ENCODE measurements at regions not wholly inside any gene's neighbourhood (a gene's known extent, or its start where the extent isn't known, plus 50 kb on each side); places are given as distances from the start of the nearest gene placed in this dataset.

GRCh38 chr12:69042557-69042956, 109.6 kb upstream of the CPM start:
- Mint-ChIP-seq H3K9me3 (ENCODE audit: unreplicated experiment) (peaks cover 3% of the 10 kb centered on the region), H3K27ac (ENCODE audit: unreplicated experiment) (no peak overlapping the region), H3K36me3 (ENCODE audit: low read depth, unreplicated experiment) (no peaks in the 10 kb centered on the region), H3K4me3 (ENCODE audit: unreplicated experiment) (no peak overlapping the region), H3K27me3 (ENCODE audit: low read depth, unreplicated experiment) (no peaks in the 10 kb centered on the region), H3K4me1 (ENCODE audit: low read depth, unreplicated experiment) (no peaks in the 10 kb centered on the region)
- Histone ChIP-seq H4K20me1 (ENCODE audit: insufficient read depth, low read length) (no peaks in the 10 kb centered on the region), H3K4me3 (ENCODE audit: insufficient read depth, low read depth, low read length) (no peak overlapping the region), H3K9ac (ENCODE audit: low read length) (no peak overlapping the region), H3K79me2 (ENCODE audit: insufficient read depth, low read length) (no peaks in the 10 kb centered on the region), H3K27me3 (ENCODE audit: insufficient read depth, low read length) (no peaks in the 10 kb centered on the region), H3K9me3 (ENCODE audit: insufficient read depth, low read depth, low read length) (no peaks in the 10 kb centered on the region), H2AFZ (ENCODE audit: low read depth, low read length) (no peak overlapping the region), H3K4me1 (ENCODE audit: insufficient read depth, low read length) (no peaks in the 10 kb centered on the region), H3K27ac (ENCODE audit: low read depth, low read length) (no peak overlapping the region), H3K4me2 (ENCODE audit: low read length) (no peak overlapping the region), H3K36me3 (ENCODE audit: insufficient read depth, low read length) (no peaks in the 10 kb centered on the region)
- FAIRE-seq = no peak
- TF ChIP-seq EZH2 (IDR thresholded peaks at IDR 0.05; ENCODE audit: insufficient read depth, low read length) = no peak
- TF ChIP-seq CTCF (IDR thresholded peaks at IDR 0.05; ENCODE audit: insufficient read depth, low read depth, low read length) = no peak
- DNase-seq (ENCODE audit: low read depth) = no peak

- Mint-ChIP-seq H3K36me3 (ENCODE audit: low read depth, unreplicated experiment) (no peaks in the 10 kb centered on the region), H3K27ac (ENCODE audit: unreplicated experiment) (no peak overlapping the region), H3K4me1 (ENCODE audit: low read depth, unreplicated experiment) (no peaks in the 10 kb centered on the region), H3K4me3 (ENCODE audit: unreplicated experiment) (no peak overlapping the region), H3K27me3 (ENCODE audit: low read depth, unreplicated experiment) (no peaks in the 10 kb centered on the region), H3K9me3 (ENCODE audit: unreplicated experiment) (peaks cover 3% of the 10 kb centered on the region)
- Histone ChIP-seq H3K9me3 (ENCODE audit: insufficient read depth, low read depth, low read length) (no peaks in the 10 kb centered on the region), H3K4me3 (ENCODE audit: insufficient read depth, low read depth, low read length) (no peak overlapping the region), H3K9ac (ENCODE audit: low read length) (no peak overlapping the region), H3K27ac (ENCODE audit: low read depth, low read length) (no peak overlapping the region), H3K27me3 (ENCODE audit: insufficient read depth, low read length) (no peaks in the 10 kb centered on the region), H2AFZ (ENCODE audit: low read depth, low read length) (no peak overlapping the region), H3K4me1 (ENCODE audit: insufficient read depth, low read length) (no peaks in the 10 kb centered on the region), H4K20me1 (ENCODE audit: insufficient read depth, low read length) (no peaks in the 10 kb centered on the region), H3K36me3 (ENCODE audit: insufficient read depth, low read length) (no peaks in the 10 kb centered on the region), H3K4me2 (ENCODE audit: low read length) (no peak overlapping the region), H3K79me2 (ENCODE audit: insufficient read depth, low read length) (no peaks in the 10 kb centered on the region)
- DNase-seq (ENCODE audit: low read depth) = no peak
- TF ChIP-seq EZH2 (IDR thresholded peaks at IDR 0.05; ENCODE audit: insufficient read depth, low read length) (no peak), CTCF (IDR thresholded peaks at IDR 0.05; ENCODE audit: insufficient read depth, low read depth, low read length) (no peak)
- no peak for FAIRE-seq
These were observed 110.0 kb upstream of the CPM start for GRCh38 chr12:69042970-69043369.

GRCh38 chr12:69044887-69045286, 111.9 kb upstream of the CPM start:
- Mint-ChIP-seq H3K27me3 (ENCODE audit: low read depth, unreplicated experiment) (no peaks in the 10 kb centered on the region), H3K27ac (ENCODE audit: unreplicated experiment) (no peak overlapping the region), H3K9me3 (ENCODE audit: unreplicated experiment) (peaks cover under 1% of the 10 kb centered on the region), H3K4me1 (ENCODE audit: low read depth, unreplicated experiment) (no peaks in the 10 kb centered on the region), H3K36me3 (ENCODE audit: low read depth, unreplicated experiment) (no peaks in the 10 kb centered on the region), H3K4me3 (ENCODE audit: unreplicated experiment) (no peak overlapping the region)
- Histone ChIP-seq H3K4me1 (ENCODE audit: insufficient read depth, low read length) (no peaks in the 10 kb centered on the region), H3K36me3 (ENCODE audit: insufficient read depth, low read length) (no peaks in the 10 kb centered on the region), H3K9ac (ENCODE audit: low read length) (no peak overlapping the region), H3K27ac (ENCODE audit: low read depth, low read length) (no peak overlapping the region), H3K4me2 (ENCODE audit: low read length) (no peak overlapping the region), H3K79me2 (ENCODE audit: insufficient read depth, low read length) (no peaks in the 10 kb centered on the region), H3K4me3 (ENCODE audit: insufficient read depth, low read depth, low read length) (no peak overlapping the region), H3K27me3 (ENCODE audit: insufficient read depth, low read length) (no peaks in the 10 kb centered on the region), H3K9me3 (ENCODE audit: insufficient read depth, low read depth, low read length) (no peaks in the 10 kb centered on the region), H2AFZ (ENCODE audit: low read depth, low read length) (no peak overlapping the region), H4K20me1 (ENCODE audit: insufficient read depth, low read length) (no peaks in the 10 kb centered on the region)
- DNase-seq (ENCODE audit: low read depth) (no peak), FAIRE-seq (no peak)
- no peak for TF ChIP-seq EZH2 (IDR thresholded peaks at IDR 0.05; ENCODE audit: insufficient read depth, low read length)
- no peak for TF ChIP-seq CTCF (IDR thresholded peaks at IDR 0.05; ENCODE audit: insufficient read depth, low read depth, low read length)
